H1 (cell line): ENCODE measurements at regions not wholly inside any gene's neighbourhood (a gene's known extent, or its start where the extent isn't known, plus 50 kb on each side); places are given as distances from the start of the nearest gene placed in this dataset.

Experiments
- CTCF ChIA-PET: fragments of 300-600 bp; sonication (Branson Sonifier 250); formaldehyde crosslinking; loops from one replicate; lab custom pipeline; 2021; ENCODE audit not compliant: partially characterized antibody; lab: Charles Lee
- POLR2A ChIA-PET: fragments of 300-600 bp; sonication (Branson Sonifier 250); formaldehyde crosslinking; loops from one replicate; lab custom pipeline; 2021; ENCODE audit warnings: inconsistent platforms; ENCODE audit not compliant: partially characterized antibody; lab: Charles Lee
- DNase-seq, 2 experiments: peaks; one replicate each; pipeline versions ENCODE4 v3.0.0 to v3.0.0-alpha.2; 2010 to 2022; ENCODE audit warnings: low spot score in 2 of 2, low read depth in 1 of 2, mixed read lengths in 1 of 2
- FAIRE-seq: peaks from 2 replicates; lab custom pipeline; 2011; peaks lifted over from hg19 to GRCh38; lab: Jason Lieb, UNC
- H2AFZ ChIP-seq: 2 replicates; pipeline ENCODE4 v1.8.1; 2012; ENCODE audit warnings: low read length, inconsistent platforms
- H2AK5ac ChIP-seq: 2 replicates; pipeline ENCODE4 v1.6.1; 2013; ENCODE audit warnings: low read depth, low read length
- H2BK120ac ChIP-seq: replicated peaks from 2 replicates; pipeline ENCODE3; 2013; ENCODE audit warnings: low read depth, low read length, inconsistent platforms
- H2BK12ac ChIP-seq: 2 replicates; pipeline ENCODE4 v1.6.1; 2013; ENCODE audit warnings: low read depth, low read length
- H2BK15ac ChIP-seq: 2 replicates; pipeline ENCODE4 v1.6.1; 2013; ENCODE audit warnings: low read length
- H2BK20ac ChIP-seq: 2 replicates; pipeline ENCODE4 v1.6.1; 2013; ENCODE audit warnings: low read length
- H2BK5ac ChIP-seq: 2 replicates; pipeline ENCODE4 v1.6.1; 2013; ENCODE audit warnings: low read depth, low read length
- H3K14ac ChIP-seq: 2 replicates; pipeline ENCODE4 v1.6.1; 2013; ENCODE audit warnings: inconsistent platforms; ENCODE audit not compliant: insufficient read length
- H3K18ac ChIP-seq: 2 replicates; pipeline ENCODE4 v1.6.1; 2013; ENCODE audit warnings: low read length; ENCODE audit errors: extremely low read depth
- H3K23ac ChIP-seq: 2 replicates; pipeline ENCODE4 v1.6.1; 2013; ENCODE audit warnings: inconsistent platforms; ENCODE audit not compliant: insufficient read length
- H3K23me2 ChIP-seq: 2 replicates; pipeline ENCODE4 v1.6.1; 2013; ENCODE audit warnings: low read depth, low read length
- H3K27ac ChIP-seq: 2 replicates; pipeline ENCODE4 v1.6.1; 2011; ENCODE audit warnings: low read depth, low read length, inconsistent platforms
- H3K27me3 ChIP-seq, 4 experiments: replicated peaks in 1 of 4; 1 replicate in 1 of 4; 2 replicates in 3 of 4; pipeline versions ENCODE4 v1.6.1 to v1.8.1; 2011 to 2013; ENCODE audit warnings: low read length in 3 of 4, mild to moderate bottlenecking in 3 of 4, inconsistent platforms in 2 of 4, mixed read lengths in 2 of 4, moderate library complexity in 1 of 4; ENCODE audit not compliant: control insufficient read depth in 3 of 4, insufficient read depth in 3 of 4; ENCODE audit errors: extremely low read depth in 1 of 4
- H3K36me3 ChIP-seq, 4 experiments: 2 replicates each; pipeline versions ENCODE4 v1.6.1 to v1.8.1; 2011 to 2013; ENCODE audit warnings: mild to moderate bottlenecking in 4 of 4, low read length in 3 of 4, moderate library complexity in 2 of 4, control low read depth in 1 of 4, inconsistent platforms in 1 of 4; ENCODE audit not compliant: insufficient read depth in 4 of 4, control insufficient read depth in 2 of 4
- H3K4ac ChIP-seq: replicated peaks from 2 replicates; pipeline ENCODE3; 2013; ENCODE audit warnings: low read length, low read depth, mixed read lengths, inconsistent platforms; ENCODE audit not compliant: insufficient read length
- H3K4me1 ChIP-seq, 4 experiments: replicated peaks in 1 of 4; 1 replicate in 1 of 4; 2 replicates in 3 of 4; pipeline versions ENCODE4 v1.6.1 to v1.8.1; 2011 to 2013; ENCODE audit warnings: low read length in 3 of 4, inconsistent platforms in 2 of 4, mixed read lengths in 1 of 4; ENCODE audit not compliant: insufficient read depth in 4 of 4, control insufficient read depth in 3 of 4
- H3K4me2 ChIP-seq, 2 experiments: 2 replicates each; pipeline versions ENCODE4 v1.6.1 to v1.8.1; 2011 to 2013; ENCODE audit warnings: low read depth in 2 of 2, low read length in 2 of 2, control low read depth in 1 of 2, inconsistent platforms in 1 of 2, mild to moderate bottlenecking in 1 of 2; ENCODE audit not compliant: insufficient read depth in 1 of 2
- H3K4me3 ChIP-seq, 4 experiments: fragments of 200-600, 300-600 bp in 1 of 4; sonication (generic), shearing (Covaris generic), sonication (Bioruptor Twin) in 1 of 4; 2 replicates each; pipeline versions ENCODE4 v1.5.1 to v1.8.1; 2011 to 2016; ENCODE audit warnings: low read length in 4 of 4, low read depth in 3 of 4, control low read depth in 2 of 4, inconsistent platforms in 2 of 4, mild to moderate bottlenecking in 2 of 4, mixed read lengths in 1 of 4, moderate library complexity in 1 of 4; ENCODE audit not compliant: insufficient read depth in 2 of 4; ENCODE audit errors: extremely low read depth in 1 of 4
- H3K56ac ChIP-seq: replicated peaks from 2 replicates; pipeline ENCODE3; 2013; ENCODE audit warnings: low read depth, mild to moderate bottlenecking, mixed read lengths, low read length, inconsistent platforms; ENCODE audit not compliant: insufficient read length
- H3K79me1 ChIP-seq: 2 replicates; pipeline ENCODE4 v1.6.1; 2013; ENCODE audit warnings: low read depth, low read length, control low read depth
- H3K79me2 ChIP-seq, 2 experiments: 2 replicates each; pipeline versions ENCODE4 v1.6.1 to v1.8.1; 2012 to 2013; ENCODE audit warnings: low read length in 2 of 2, mild to moderate bottlenecking in 2 of 2, inconsistent platforms in 1 of 2; ENCODE audit not compliant: insufficient read depth in 2 of 2, control insufficient read depth in 1 of 2
- H3K9ac ChIP-seq, 4 experiments: replicated peaks in 1 of 4; 1 replicate in 1 of 4; 2 replicates in 3 of 4; pipeline versions ENCODE4 v1.6.1 to v1.8.1; 2011 to 2013; ENCODE audit warnings: low read depth in 3 of 4, low read length in 3 of 4, control low read depth in 2 of 4, mild to moderate bottlenecking in 2 of 4, moderate library complexity in 2 of 4, inconsistent platforms in 1 of 4; ENCODE audit errors: extremely low read depth in 1 of 4
- H3K9me3 ChIP-seq, 2 experiments: 2 replicates each; pipeline versions ENCODE4 v1.6.1 to v1.8.1; 2012 to 2013; ENCODE audit warnings: mild to moderate bottlenecking in 2 of 2, moderate library complexity in 2 of 2, control low read depth in 1 of 2, inconsistent platforms in 1 of 2, low read depth in 1 of 2, low read length in 1 of 2, mixed read lengths in 1 of 2; ENCODE audit not compliant: insufficient read depth in 2 of 2
- H4K20me1 ChIP-seq, 2 experiments: replicated peaks in 1 of 2; 2 replicates each; pipeline versions ENCODE3 to v1.8.1; 2011 to 2013; ENCODE audit warnings: inconsistent platforms in 2 of 2, low read length in 2 of 2, mild to moderate bottlenecking in 1 of 2; ENCODE audit not compliant: insufficient read depth in 2 of 2, control insufficient read depth in 1 of 2
- H4K5ac ChIP-seq: 2 replicates; pipeline ENCODE4 v1.6.1; 2013; ENCODE audit warnings: low read length, low read depth, mixed read lengths, inconsistent platforms; ENCODE audit not compliant: insufficient read length
- H4K8ac ChIP-seq: 2 replicates; pipeline ENCODE4 v1.8.0; 2013; ENCODE audit warnings: mild to moderate bottlenecking, moderate library complexity, low read length, inconsistent platforms; ENCODE audit not compliant: insufficient read depth; ENCODE audit errors: extremely low read depth
- H4K91ac ChIP-seq: replicated peaks from 2 replicates; pipeline ENCODE3; 2013; ENCODE audit warnings: low read length, mixed read lengths, inconsistent platforms; ENCODE audit not compliant: insufficient read length
- ASH2L ChIP-seq: fragments of 200-600, 300-600 bp; sonication (generic); IDR thresholded peaks from one replicate; pipeline ENCODE4 v1.7.1; 2017; ENCODE audit warnings: low read length
- CBX8 ChIP-seq: fragments of 300-800, 300-1000 bp; sonication (generic); IDR thresholded peaks from 2 replicates; pipeline ENCODE4 v1.7.1; 2016; ENCODE audit warnings: low read depth, low read length, borderline replicate concordance
- CREB1 ChIP-seq: IDR thresholded peaks from 2 replicates; pipeline ENCODE4 v1.6.1; 2012; ENCODE audit warnings: inconsistent platforms
- KDM1A ChIP-seq: fragments of 200-600, 300-600 bp; sonication (generic); IDR thresholded peaks from 2 replicates; pipeline ENCODE4 v1.7.1; 2016; ENCODE audit warnings: mild to moderate bottlenecking, low read length, borderline replicate concordance
- SAP30 ChIP-seq: fragments of 300-600 bp; sonication (generic); IDR thresholded peaks from 2 replicates; pipeline ENCODE4 v1.7.1; 2012; ENCODE audit warnings: low read length, moderate library complexity, mild to moderate bottlenecking, inconsistent platforms; ENCODE audit not compliant: insufficient read depth, insufficient replicate concordance
- TBP ChIP-seq: IDR thresholded peaks from 2 replicates; pipeline ENCODE4 v1.6.1; 2011; ENCODE audit warnings: low read depth, low read length, improper control_type of control experiment
- TCF12 ChIP-seq: IDR thresholded peaks from 2 replicates; pipeline ENCODE4 v1.6.1; 2011; ENCODE audit warnings: low read depth, mild to moderate bottlenecking, low read length
- ZNF274 ChIP-seq: IDR thresholded peaks from 2 replicates; pipeline ENCODE4 v1.7.0; 2012; ENCODE audit warnings: low read length, borderline replicate concordance; ENCODE audit errors: extremely low read depth
- TF ChIP-seq, protein P1 (sequence below): IDR thresholded peaks from 2 replicates; pipeline ENCODE4 v1.6.1; 2012; ENCODE audit warnings: inconsistent platforms

DNA sequence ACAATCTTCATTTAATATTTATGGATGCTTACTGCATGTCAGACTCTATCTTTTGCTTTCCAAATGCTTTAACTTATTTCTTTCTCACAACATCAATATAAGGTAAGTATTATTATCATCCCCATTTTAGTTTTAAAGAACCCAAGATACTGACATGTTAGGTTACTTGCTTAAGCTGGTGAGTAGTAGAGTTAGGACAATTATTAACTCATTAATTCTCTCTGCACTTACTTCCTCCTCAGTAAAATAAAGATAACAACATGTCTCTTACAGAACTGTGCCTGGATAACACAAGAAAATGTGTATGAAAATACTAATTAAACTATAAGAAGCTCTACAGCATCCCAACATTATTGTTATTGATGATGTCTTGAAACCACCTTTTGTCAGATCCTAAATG is 359.1 kb upstream of the CHST9 start:
- Histone ChIP-seq H3K4me1 (peaks cover 0 to 7% (median 4%) of the 10 kb centered on the region in 4 experiments; a peak in 5 of 7 replicates), H3K79me1 (no peaks in the 10 kb centered on the region), H3K79me2 (no peaks in the 10 kb centered on the region), H4K91ac (no peak overlapping the region), H3K9me3 (no peaks in the 10 kb centered on the region), H2AK5ac (no peak overlapping the region), H3K14ac (no peak overlapping the region), H3K4me2 (no peak overlapping the region), H3K56ac (no peak overlapping the region), H3K18ac (no peak overlapping the region), H2AFZ (no peak overlapping the region), H4K8ac (no peak overlapping the region), H3K23ac (no peak overlapping the region), H2BK15ac (no peak overlapping the region), H4K20me1 (no peaks in the 10 kb centered on the region), H3K4ac (no peak overlapping the region), H3K4me3 (no peak overlapping the region), H3K27me3 (no peaks in the 10 kb centered on the region), H2BK5ac (no peak overlapping the region), H3K27ac (no peak overlapping the region), H2BK20ac (no peak overlapping the region), H2BK12ac (no peak overlapping the region), H4K5ac (no peak overlapping the region), H3K23me2 (no peaks in the 10 kb centered on the region), H2BK120ac (no peak overlapping the region), H3K36me3 (no peaks in the 10 kb centered on the region), H3K9ac (no peak overlapping the region)
- TF ChIP-seq SAP30 (no peak), KDM1A (no peak), TBP (no peak), ASH2L (no peak), CREB1 (no peak), TCF12 (no peak), CBX8 (no peak), ZNF274 (no peak)
- TF ChIP-seq, protein P1, sequence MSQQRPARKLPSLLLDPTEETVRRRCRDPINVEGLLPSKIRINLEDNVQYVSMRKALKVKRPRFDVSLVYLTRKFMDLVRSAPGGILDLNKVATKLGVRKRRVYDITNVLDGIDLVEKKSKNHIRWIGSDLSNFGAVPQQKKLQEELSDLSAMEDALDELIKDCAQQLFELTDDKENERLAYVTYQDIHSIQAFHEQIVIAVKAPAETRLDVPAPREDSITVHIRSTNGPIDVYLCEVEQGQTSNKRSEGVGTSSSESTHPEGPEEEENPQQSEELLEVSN, result no peak
- CTCF ChIA-PET, result interaction anchor here (0.6 kb wide), 2 partner anchors 333 to 590 kb away, joined by 3 read pairs; no protein-coding TSS in a partner anchor
- FAIRE-seq (no peak), DNase-seq (no peak)
- POLR2A ChIA-PET, result no interaction called here
